Memory B cell (primary cell): ENCODE measurements at regions not wholly inside any gene's neighbourhood (a gene's known extent, or its start where the extent isn't known, plus 50 kb on each side); places are given as distances from the start of the nearest gene placed in this dataset.
A peak's percentile ranks its signal among the peaks of the same experiment; 100 is the strongest.
"Not testable (repeated sequence)": the region's sequence is repeated elsewhere in the genome, so short reads cannot be mapped to it uniquely, and the experiment has no call there.

Experiments
- ATAC-seq: fragments of 150-1000 bp; cut with Tn5 transposase; 2 replicates; pipeline ENCODE4 v1.10.0; 2021; ENCODE audit warnings: low read depth, mild to moderate bottlenecking, moderate library complexity
- DNase-seq, 2 donors: peaks; one replicate each; pipeline ENCODE4 v3.0.0; 2022; ENCODE audit warnings: low spot score in 2 of 2
- H3K27ac Mint-ChIP-seq: one replicate; pipeline ENCODE4 v1.8.0; 2022; ENCODE audit warnings: mild to moderate bottlenecking, moderate library complexity, mixed read lengths
- H3K27me3 Mint-ChIP-seq: one replicate; pipeline ENCODE4 v1.8.0; 2022; ENCODE audit warnings: mixed read lengths
- H3K36me3 Mint-ChIP-seq: one replicate; pipeline ENCODE4 v1.8.0; 2022; ENCODE audit warnings: mild to moderate bottlenecking, mixed read lengths
- H3K4me1 Mint-ChIP-seq: one replicate; pipeline ENCODE4 v1.8.0; 2022; ENCODE audit warnings: mixed read lengths
- H3K4me3 Mint-ChIP-seq: one replicate; pipeline ENCODE4 v1.8.0; 2022; ENCODE audit warnings: mild to moderate bottlenecking, moderate library complexity, mixed read lengths
- H3K9me3 Mint-ChIP-seq: one replicate; pipeline ENCODE4 v1.8.0; 2022; ENCODE audit warnings: mixed read lengths

GRCh38 chr15:84480174-84480681, 120.6 kb upstream of the ZSCAN2 start:
- H3K36me3 Mint-ChIP-seq, H3K4me1 Mint-ChIP-seq, H3K27me3 Mint-ChIP-seq, H3K27ac Mint-ChIP-seq, H3K9me3 Mint-ChIP-seq, DNase-seq, H3K4me3 Mint-ChIP-seq, ATAC-seq: not testable (repeated sequence)

- H3K9me3 Mint-ChIP-seq, DNase-seq, H3K27ac Mint-ChIP-seq, H3K36me3 Mint-ChIP-seq, ATAC-seq, H3K27me3 Mint-ChIP-seq, H3K4me1 Mint-ChIP-seq, H3K4me3 Mint-ChIP-seq: not testable (repeated sequence)
Measured at GRCh38 chr15:84483859-84484258, 117.0 kb upstream of the ZSCAN2 start.

- not testable (repeated sequence) for H3K36me3 Mint-ChIP-seq, H3K4me1 Mint-ChIP-seq, ATAC-seq, H3K9me3 Mint-ChIP-seq, H3K27ac Mint-ChIP-seq, H3K27me3 Mint-ChIP-seq
- H3K4me3 Mint-ChIP-seq = peak overlapping the region; percentile 43
- DNase-seq = peak in 1 of 2 donors; percentile 13
Measured at GRCh38 chr15:84500165-84500889, 100.5 kb upstream of the ZSCAN2 start.

GRCh38 chr15:84503101-84503500, 97.7 kb upstream of the ZSCAN2 start:
- H3K4me3 Mint-ChIP-seq, H3K4me1 Mint-ChIP-seq, ATAC-seq, H3K27me3 Mint-ChIP-seq, DNase-seq, H3K36me3 Mint-ChIP-seq, H3K9me3 Mint-ChIP-seq, H3K27ac Mint-ChIP-seq: not testable (repeated sequence)

GRCh38 chr15:84505552-84505951, 95.3 kb upstream of the ZSCAN2 start:
- not testable (repeated sequence) for H3K36me3 Mint-ChIP-seq, H3K4me1 Mint-ChIP-seq, H3K9me3 Mint-ChIP-seq, H3K27me3 Mint-ChIP-seq, DNase-seq, H3K27ac Mint-ChIP-seq, ATAC-seq, H3K4me3 Mint-ChIP-seq

- not testable (repeated sequence) for H3K4me3 Mint-ChIP-seq, ATAC-seq, H3K9me3 Mint-ChIP-seq, H3K4me1 Mint-ChIP-seq, DNase-seq, H3K36me3 Mint-ChIP-seq, H3K27me3 Mint-ChIP-seq, H3K27ac Mint-ChIP-seq
Measured at GRCh38 chr15:84512324-84512723, 88.5 kb upstream of the ZSCAN2 start.

GRCh38 chr15:84516773-84517172, 84.0 kb upstream of the ZSCAN2 start:
- ATAC-seq, H3K27me3 Mint-ChIP-seq, H3K36me3 Mint-ChIP-seq, H3K27ac Mint-ChIP-seq, H3K4me3 Mint-ChIP-seq, H3K4me1 Mint-ChIP-seq, H3K9me3 Mint-ChIP-seq, DNase-seq: not testable (repeated sequence)

GRCh38 chr15:84525491-84526344, 75.1 kb upstream of the ZSCAN2 start:
- not testable (repeated sequence) for H3K9me3 Mint-ChIP-seq, H3K27me3 Mint-ChIP-seq, ATAC-seq, H3K27ac Mint-ChIP-seq, H3K4me1 Mint-ChIP-seq, DNase-seq, H3K36me3 Mint-ChIP-seq, H3K4me3 Mint-ChIP-seq

GRCh38 chr15:84530751-84531150, 70.1 kb upstream of the ZSCAN2 start:
- ATAC-seq, H3K4me1 Mint-ChIP-seq, H3K9me3 Mint-ChIP-seq, DNase-seq, H3K27ac Mint-ChIP-seq, H3K4me3 Mint-ChIP-seq, H3K27me3 Mint-ChIP-seq: not testable (repeated sequence)
- H3K36me3 Mint-ChIP-seq = peaks cover 12% of the 10 kb centered on the region

- DNase-seq, H3K4me3 Mint-ChIP-seq, H3K4me1 Mint-ChIP-seq, H3K27ac Mint-ChIP-seq, ATAC-seq, H3K27me3 Mint-ChIP-seq, H3K9me3 Mint-ChIP-seq: not testable (repeated sequence)
- peaks cover 15% of the 10 kb centered on the region for H3K36me3 Mint-ChIP-seq
Measured at GRCh38 chr15:84531223-84531622, 69.6 kb upstream of the ZSCAN2 start.

- H3K9me3 Mint-ChIP-seq, DNase-seq, ATAC-seq, H3K27me3 Mint-ChIP-seq, H3K27ac Mint-ChIP-seq, H3K4me3 Mint-ChIP-seq, H3K4me1 Mint-ChIP-seq: not testable (repeated sequence)
- H3K36me3 Mint-ChIP-seq = peaks cover 17% of the 10 kb centered on the region
Measured at GRCh38 chr15:84531709-84532367, 69.0 kb upstream of the ZSCAN2 start.

GRCh38 chr15:84533705-84534104, 67.1 kb upstream of the ZSCAN2 start:
- H3K4me1 Mint-ChIP-seq, H3K4me3 Mint-ChIP-seq, H3K27ac Mint-ChIP-seq, DNase-seq, H3K27me3 Mint-ChIP-seq, ATAC-seq, H3K9me3 Mint-ChIP-seq: not testable (repeated sequence)
- H3K36me3 Mint-ChIP-seq = peaks cover 22% of the 10 kb centered on the region

- not testable (repeated sequence) for DNase-seq, H3K27me3 Mint-ChIP-seq, H3K4me3 Mint-ChIP-seq, H3K9me3 Mint-ChIP-seq, ATAC-seq, H3K27ac Mint-ChIP-seq, H3K4me1 Mint-ChIP-seq
- peaks cover 19% of the 10 kb centered on the region for H3K36me3 Mint-ChIP-seq
Measured at GRCh38 chr15:84534561-84535235, 66.1 kb upstream of the ZSCAN2 start.
